Naive B cell (primary cell): ENCODE measurements at regions not wholly inside any gene's neighbourhood (a gene's known extent, or its start where the extent isn't known, plus 50 kb on each side); places are given as distances from the start of the nearest gene placed in this dataset.

ENCODE experiments used
- ATAC-seq, 2 donors: fragments of 150-1000 bp; cut with Tn5 transposase; 2 replicates each; pipeline ENCODE4 v1.10.0; 2021; ENCODE audit warnings: low read depth in 2 of 2, mild to moderate bottlenecking in 2 of 2, moderate library complexity in 2 of 2
- DNase-seq: peaks from one replicate; pipeline ENCODE4 v3.0.0; 2022
- H3K27ac Mint-ChIP-seq, 6 donors: one replicate each; pipeline ENCODE4 v1.8.0; 2020 to 2022; ENCODE audit warnings: mild to moderate bottlenecking in 6 of 6, mixed read lengths in 6 of 6, moderate library complexity in 5 of 6, inconsistent platforms in 2 of 6
- H3K27me3 Mint-ChIP-seq, 3 donors: one replicate each; pipeline ENCODE4 v1.8.0; 2021 to 2022; ENCODE audit warnings: mixed read lengths in 3 of 3, mild to moderate bottlenecking in 1 of 3
- H3K36me3 Mint-ChIP-seq, 2 donors: one replicate each; pipeline ENCODE4 v1.8.0; 2020 to 2022; ENCODE audit warnings: mixed read lengths in 2 of 2, inconsistent platforms in 1 of 2, mild to moderate bottlenecking in 1 of 2
- H3K4me1 Mint-ChIP-seq, 3 donors: one replicate each; pipeline ENCODE4 v1.8.0; 2020 to 2022; ENCODE audit warnings: mixed read lengths in 3 of 3, inconsistent platforms in 1 of 3, mild to moderate bottlenecking in 1 of 3, moderate library complexity in 1 of 3
- H3K4me3 Mint-ChIP-seq, 8 donors: one replicate each; pipeline ENCODE4 v1.8.0; 2020 to 2022; ENCODE audit warnings: mild to moderate bottlenecking in 8 of 8, mixed read lengths in 8 of 8, moderate library complexity in 8 of 8, inconsistent platforms in 2 of 8
- H3K9me3 Mint-ChIP-seq, 7 donors: one replicate each; pipeline ENCODE4 v1.8.0; 2020 to 2022; ENCODE audit warnings: mixed read lengths in 7 of 7, mild to moderate bottlenecking in 5 of 7, inconsistent platforms in 2 of 7, moderate library complexity in 1 of 7

GRCh38 chr5:120402606-120403005 lies 61.5 kb upstream of the PRR16 start:
- peaks cover 0 to 5% (median 0%) of the 10 kb centered on the region in 3 donors for H3K27me3 Mint-ChIP-seq
- H3K27ac Mint-ChIP-seq: no peak overlapping the region

GRCh38 chr5:120405286-120405864 lies 58.7 kb upstream of the PRR16 start:
- Mint-ChIP-seq H3K4me1 (no peaks in the 10 kb centered on the region), H3K27ac (no peak overlapping the region), H3K27me3 (no peaks in the 10 kb centered on the region), H3K4me3 (no peak overlapping the region), H3K36me3 (no peaks in the 10 kb centered on the region), H3K9me3 (peaks cover under 1 to 11% (median 3%) of the 10 kb centered on the region in 7 donors)
- DNase-seq (no peak), ATAC-seq (no peak)

More at GRCh38 chr5:120402606-120403005, 61.5 kb upstream of the PRR16 start:
- Mint-ChIP-seq H3K4me1 (no peaks in the 10 kb centered on the region), H3K36me3 (peaks cover 0 to 7% of the 10 kb centered on the region in 2 donors), H3K4me3 (no peak overlapping the region), H3K9me3 (peaks cover 1 to 14% (median 8%) of the 10 kb centered on the region in 7 donors)
- DNase-seq (no peak), ATAC-seq (no peak)

GRCh38 chr5:120405923-120406322 lies 58.2 kb upstream of the PRR16 start:
- no peaks in the 10 kb centered on the region for H3K4me1 Mint-ChIP-seq
- no peak overlapping the region for H3K27ac Mint-ChIP-seq
- no peak for DNase-seq
- ATAC-seq: no peak
- no peaks in the 10 kb centered on the region for H3K36me3 Mint-ChIP-seq
- H3K9me3 Mint-ChIP-seq: peaks cover 0 to 16% (median 7%) of the 10 kb centered on the region in 7 donors
- no peak overlapping the region for H3K4me3 Mint-ChIP-seq
- H3K27me3 Mint-ChIP-seq: no peaks in the 10 kb centered on the region

- H3K27me3 Mint-ChIP-seq: no peaks in the 10 kb centered on the region
- H3K4me3 Mint-ChIP-seq: no peak overlapping the region
- H3K36me3 Mint-ChIP-seq: no peaks in the 10 kb centered on the region
- ATAC-seq: no peak
- peaks cover 2 to 9% (median 5%) of the 10 kb centered on the region in 7 donors for H3K9me3 Mint-ChIP-seq
- H3K4me1 Mint-ChIP-seq: no peaks in the 10 kb centered on the region
- DNase-seq: no peak
- H3K27ac Mint-ChIP-seq: no peak overlapping the region
These were observed 50.4 kb upstream of the PRR16 start for GRCh38 chr5:120413686-120414085.
